Loucy (cell line): ENCODE measurements at regions not wholly inside any gene's neighbourhood (a gene's known extent, or its start where the extent isn't known, plus 50 kb on each side); places are given as distances from the start of the nearest gene placed in this dataset.

Experiments used
- H2AFZ ChIP-seq: fragments of 200-600 bp; sonication (generic); 2 replicates; pipeline ENCODE4 v1.6.0; 2016; ENCODE audit warnings: antibody characterized with exemption, mild to moderate bottlenecking, low read length, moderate library complexity
- H3F3A ChIP-seq: fragments of 200-600 bp; 2 replicates; pipeline ENCODE4 v1.6.0; 2016; ENCODE audit warnings: antibody characterized with exemption, low read depth, mild to moderate bottlenecking
- H3K27me3 ChIP-seq: fragments of 200-600 bp; sonication (generic); 2 replicates; pipeline ENCODE4 v1.6.1; 2014; ENCODE audit warnings: low read length, mild to moderate bottlenecking; ENCODE audit not compliant: insufficient read depth, poor library complexity, severe bottlenecking
- H3K36me3 ChIP-seq: fragments of 200-600 bp; sonication (generic); 2 replicates; pipeline ENCODE4 v1.6.1; 2016; ENCODE audit warnings: low read length; ENCODE audit not compliant: insufficient read depth
- H3K4me1 ChIP-seq: fragments of 200-600 bp; sonication (generic); 2 replicates; pipeline ENCODE4 v1.5.1; 2014; ENCODE audit warnings: low read length, mild to moderate bottlenecking; ENCODE audit not compliant: insufficient read depth, poor library complexity, severe bottlenecking
- H3K4me2 ChIP-seq: fragments of 200-600 bp; sonication (generic); 2 replicates; pipeline ENCODE4 v1.6.0; 2014; ENCODE audit warnings: antibody characterized with exemption, low read length, low read depth, mild to moderate bottlenecking; ENCODE audit not compliant: poor library complexity, severe bottlenecking
- H3K4me3 ChIP-seq: fragments of 200-600 bp; sonication (generic); 2 replicates; pipeline ENCODE4 v1.5.1; 2014; ENCODE audit warnings: low read length, mild to moderate bottlenecking, mixed read lengths; ENCODE audit not compliant: poor library complexity, severe bottlenecking
- H3K79me2 ChIP-seq: fragments of 200-600 bp; sonication (generic); 2 replicates; pipeline ENCODE4 v1.6.1; 2014; ENCODE audit warnings: low read length; ENCODE audit not compliant: insufficient read depth
- H3K9ac ChIP-seq: fragments of 200-600 bp; sonication (generic); 2 replicates; pipeline ENCODE4 v1.6.0; 2014; ENCODE audit warnings: mild to moderate bottlenecking, low read depth, low read length, moderate library complexity; ENCODE audit not compliant: poor library complexity, severe bottlenecking
- H3K9me2 ChIP-seq: fragments of 200-600 bp; sonication (generic); replicated peaks from 2 replicates; pipeline ENCODE4 v1.6.1; 2016; ENCODE audit warnings: low read depth, low read length, mixed read lengths
- H3K9me3 ChIP-seq: fragments of 200-600 bp; sonication (generic); 2 replicates; pipeline ENCODE4 v1.6.1; 2014; ENCODE audit warnings: mild to moderate bottlenecking, antibody characterized with exemption, low read length, low read depth; ENCODE audit not compliant: insufficient read depth
- H4K20me1 ChIP-seq: fragments of 200-600 bp; sonication (generic); 2 replicates; pipeline ENCODE4 v1.6.0; 2014; ENCODE audit warnings: antibody characterized with exemption, low read length, mild to moderate bottlenecking; ENCODE audit not compliant: insufficient read depth, poor library complexity, severe bottlenecking
- CTCF ChIP-seq: fragments of 200-600 bp; sonication (generic); conservative IDR thresholded peaks from 2 replicates; pipeline ENCODE4 v1.5.1; 2014; ENCODE audit warnings: mild to moderate bottlenecking, antibody characterized with exemption, low read length
- EZH2phosphoT487 ChIP-seq: fragments of 200-600 bp; IDR thresholded peaks from 2 replicates; pipeline ENCODE4 v1.6.1; 2018; ENCODE audit warnings: antibody characterized with exemption, mild to moderate bottlenecking, moderate library complexity, borderline replicate concordance

- Histone ChIP-seq H2AFZ (no peak overlapping the region), H3F3A (no peaks in the 10 kb centered on the region), H3K4me2 (no peak overlapping the region), H3K4me1 (no peaks in the 10 kb centered on the region), H3K36me3 (no peaks in the 10 kb centered on the region), H3K9ac (no peak overlapping the region), H3K4me3 (no peak overlapping the region), H3K9me3 (no peaks in the 10 kb centered on the region), H3K79me2 (no peaks in the 10 kb centered on the region), H3K9me2 (no peaks in the 10 kb centered on the region), H4K20me1 (no peaks in the 10 kb centered on the region), H3K27me3 (no peaks in the 10 kb centered on the region)
- no peak for TF ChIP-seq EZH2phosphoT487
- no peak for TF ChIP-seq CTCF
Measured at GRCh38 chr9:12185856-12186255, 507.3 kb upstream of the TYRP1 start.

GRCh38 chr9:12191630-12192029, 501.6 kb upstream of the TYRP1 start:
- H4K20me1 ChIP-seq = no peaks in the 10 kb centered on the region
- no peaks in the 10 kb centered on the region for H3K9me3 ChIP-seq
- no peak overlapping the region for H3K9ac ChIP-seq
- H3K4me1 ChIP-seq = no peaks in the 10 kb centered on the region
- no peaks in the 10 kb centered on the region for H3F3A ChIP-seq
- TF ChIP-seq CTCF (no peak), EZH2phosphoT487 (no peak)
- H3K36me3 ChIP-seq = no peaks in the 10 kb centered on the region
- no peaks in the 10 kb centered on the region for H3K27me3 ChIP-seq
- no peak overlapping the region for H2AFZ ChIP-seq
- H3K4me2 ChIP-seq = no peak overlapping the region
- no peak overlapping the region for H3K4me3 ChIP-seq
- no peaks in the 10 kb centered on the region for H3K9me2 ChIP-seq
- H3K79me2 ChIP-seq = no peaks in the 10 kb centered on the region

GRCh38 chr9:12194731-12195130, 498.5 kb upstream of the TYRP1 start:
- Histone ChIP-seq H3F3A (no peaks in the 10 kb centered on the region), H3K9me3 (no peaks in the 10 kb centered on the region), H3K9me2 (no peaks in the 10 kb centered on the region), H3K4me2 (no peak overlapping the region), H2AFZ (no peak overlapping the region), H3K4me1 (no peaks in the 10 kb centered on the region), H3K36me3 (no peaks in the 10 kb centered on the region), H3K4me3 (no peak overlapping the region), H3K79me2 (no peaks in the 10 kb centered on the region), H3K27me3 (no peaks in the 10 kb centered on the region), H3K9ac (no peak overlapping the region), H4K20me1 (no peaks in the 10 kb centered on the region)
- TF ChIP-seq CTCF (no peak), EZH2phosphoT487 (no peak)
